Ishikawa (cell line): ENCODE measurements at regions not wholly inside any gene's neighbourhood (a gene's known extent, or its start where the extent isn't known, plus 50 kb on each side); places are given as distances from the start of the nearest gene placed in this dataset.

ENCODE experiments used
- CEBPB ChIP-seq: IDR thresholded peaks from 2 replicates; pipeline ENCODE4 v1.6.1; 2012
- CREB1 ChIP-seq: IDR thresholded peaks from 2 replicates; pipeline ENCODE4 v1.6.1; 2012; ENCODE audit warnings: low read depth
- EGR1 ChIP-seq: IDR thresholded peaks from 2 replicates; pipeline ENCODE4 v1.6.1; 2012
- EP300 ChIP-seq: IDR thresholded peaks from 2 replicates; pipeline ENCODE4 v1.6.1; 2012; ENCODE audit warnings: borderline replicate concordance
- FOXM1 ChIP-seq: IDR thresholded peaks from 2 replicates; pipeline ENCODE4 v1.6.1; 2012; ENCODE audit warnings: low read depth, borderline replicate concordance
- MAX ChIP-seq: IDR thresholded peaks from 2 replicates; pipeline ENCODE4 v1.6.1; 2012
- NFIC ChIP-seq: IDR thresholded peaks from 2 replicates; pipeline ENCODE4 v1.6.1; 2012
- RAD21 ChIP-seq: IDR thresholded peaks from 2 replicates; pipeline ENCODE4 v1.6.1; 2012; ENCODE audit warnings: low read depth
- REST ChIP-seq: IDR thresholded peaks from 2 replicates; pipeline ENCODE4 v1.6.1; 2012; ENCODE audit warnings: low read depth, mild to moderate bottlenecking
- TAF1 ChIP-seq: IDR thresholded peaks from 2 replicates; pipeline ENCODE4 v1.6.1; 2012; ENCODE audit warnings: low read depth, mild to moderate bottlenecking
- TCF12 ChIP-seq: IDR thresholded peaks from 2 replicates; pipeline ENCODE4 v1.6.1; 2012; ENCODE audit warnings: low read depth
- TEAD4 ChIP-seq: IDR thresholded peaks from 2 replicates; pipeline ENCODE4 v1.6.1; 2012
- USF1 ChIP-seq: IDR thresholded peaks from 2 replicates; pipeline ENCODE4 v1.6.1; 2012
- YY1 ChIP-seq: IDR thresholded peaks from 2 replicates; pipeline ENCODE4 v1.6.1; 2012; ENCODE audit warnings: low read depth
- ZBTB7A ChIP-seq: IDR thresholded peaks from 2 replicates; pipeline ENCODE4 v1.6.1; 2012; ENCODE audit warnings: low read depth

GRCh38 chr14:53515276-53515675, 362.2 kb upstream of the DDHD1 start:
- TF ChIP-seq MAX (no peak), RAD21 (no peak), ZBTB7A (no peak), USF1 (no peak), CREB1 (no peak), TAF1 (no peak), REST (no peak), TEAD4 (no peak), NFIC (no peak), CEBPB (no peak), FOXM1 (no peak), YY1 (no peak), EGR1 (no peak), TCF12 (no peak), EP300 (no peak)

GRCh38 chr14:53514197-53514596, 361.1 kb upstream of the DDHD1 start:
- TF ChIP-seq TEAD4 (no peak), MAX (no peak), NFIC (no peak), EP300 (no peak), YY1 (no peak), FOXM1 (no peak), EGR1 (no peak)

- TF ChIP-seq EGR1 = no peak
- no peak for TF ChIP-seq MAX
- TF ChIP-seq CREB1 = no peak
- TF ChIP-seq TAF1 = no peak
- no peak for TF ChIP-seq USF1
- TF ChIP-seq CEBPB = no peak
- TF ChIP-seq YY1 = no peak
- TF ChIP-seq ZBTB7A = no peak
- no peak for TF ChIP-seq TCF12
- TF ChIP-seq REST = no peak
- no peak for TF ChIP-seq RAD21
- no peak for TF ChIP-seq NFIC
- no peak for TF ChIP-seq FOXM1
- TF ChIP-seq EP300 = no peak
- TF ChIP-seq TEAD4 = no peak
Observed at GRCh38 chr14:53510281-53510912, 357.3 kb upstream of the DDHD1 start.

- TF ChIP-seq YY1 (no peak), FOXM1 (no peak), TCF12 (no peak), TAF1 (no peak), ZBTB7A (no peak), USF1 (no peak), TEAD4 (no peak), CREB1 (no peak), REST (no peak), RAD21 (no peak), EP300 (no peak), NFIC (no peak), CEBPB (no peak), EGR1 (no peak), MAX (no peak)
Observed at GRCh38 chr14:53509276-53510244, 356.4 kb upstream of the DDHD1 start.
